ENCODE measurements at regions not wholly inside any gene's neighbourhood (a gene's known extent, or its start where the extent isn't known, plus 50 kb on each side); places are given as distances from the start of the nearest gene placed in this dataset.

GRCh38 chr18:27735117-27735516, 441.8 kb downstream of the CDH2 start:
- TF ChIP-seq SNAI2 (CRISPR knock-in tag; IDR thresholded peaks at IDR 0.05) = no peak
- ATAC-seq = no peak

GRCh38 chr18:27731211-27731610, 445.7 kb downstream of the CDH2 start:
- TF ChIP-seq BACH2 (CRISPR knock-in tag; IDR thresholded peaks at IDR 0.05; ENCODE audit: borderline replicate concordance) (no peak), CSRNP3 (CRISPR knock-in tag; IDR thresholded peaks at IDR 0.05) (no peak), GLIS3 (CRISPR knock-in tag; IDR thresholded peaks at IDR 0.05) (no peak), TOX (CRISPR knock-in tag; IDR thresholded peaks at IDR 0.05; ENCODE audit: borderline replicate concordance) (no peak), RARB (CRISPR knock-in tag; IDR thresholded peaks at IDR 0.05) (no peak), TCF4 (CRISPR knock-in tag; IDR thresholded peaks at IDR 0.05; ENCODE audit: borderline replicate concordance) (no peak), ZNF8 (CRISPR knock-in tag; IDR thresholded peaks at IDR 0.05) (no peak), ISL1 (CRISPR knock-in tag; IDR thresholded peaks at IDR 0.05) (no peak), ARNTL (CRISPR knock-in tag; IDR thresholded peaks at IDR 0.05; ENCODE audit: borderline replicate concordance, low read depth) (no peak), ZFP3 (CRISPR knock-in tag; IDR thresholded peaks at IDR 0.05) (no peak)
- no peak for ATAC-seq

- ATAC-seq = no peak
Observed at GRCh38 chr18:27728659-27729058, 448.3 kb downstream of the CDH2 start.

GRCh38 chr18:27724362-27724761, 452.6 kb downstream of the CDH2 start:
- ATAC-seq = no peak
- TF ChIP-seq SNAI2 (CRISPR knock-in tag; IDR thresholded peaks at IDR 0.05) (no peak), PPARA (CRISPR knock-in tag; IDR thresholded peaks at IDR 0.05; ENCODE audit: borderline replicate concordance) (no peak), ZC3H10 (CRISPR knock-in tag; IDR thresholded peaks at IDR 0.05) (no peak), TSHZ2 (CRISPR knock-in tag; IDR thresholded peaks at IDR 0.05) (no peak), CSDC2 (CRISPR knock-in tag; IDR thresholded peaks at IDR 0.05) (no peak), ZFP30 (CRISPR knock-in tag; IDR thresholded peaks at IDR 0.05) (no peak), PATZ1 (CRISPR knock-in tag; IDR thresholded peaks at IDR 0.05; ENCODE audit: borderline replicate concordance) (no peak), ARNTL (CRISPR knock-in tag; IDR thresholded peaks at IDR 0.05; ENCODE audit: borderline replicate concordance, low read depth) (no peak), ZNF70 (CRISPR knock-in tag; IDR thresholded peaks at IDR 0.05) (no peak), RARB (CRISPR knock-in tag; IDR thresholded peaks at IDR 0.05) (no peak), CSRNP3 (CRISPR knock-in tag; IDR thresholded peaks at IDR 0.05) (no peak)

More at GRCh38 chr18:27728659-27729058, 448.3 kb downstream of the CDH2 start:
- TF ChIP-seq PATZ1 (CRISPR knock-in tag; IDR thresholded peaks at IDR 0.05; ENCODE audit: borderline replicate concordance) = no peak
